SU-DHL-6 (cell line): ENCODE measurements at regions not wholly inside any gene's neighbourhood (a gene's known extent, or its start where the extent isn't known, plus 50 kb on each side); places are given as distances from the start of the nearest gene placed in this dataset.

Source experiments
- CTCF ChIP-seq: fragments of 200-600 bp; sonication (generic); IDR thresholded peaks from one replicate; pipeline ENCODE4 v1.5.1; 2017; ENCODE audit warnings: antibody characterized with exemption, mild to moderate bottlenecking, low read length, moderate library complexity; ENCODE audit not compliant: insufficient read depth, poor library complexity, severe bottlenecking
- EZH2phosphoT487 ChIP-seq: fragments of 200-600 bp; sonication (generic), shearing (Covaris generic); conservative IDR thresholded peaks from 2 replicates; pipeline ENCODE4 v1.6.1; 2018; ENCODE audit warnings: mild to moderate bottlenecking, antibody characterized with exemption, low read length, moderate library complexity, mixed read lengths

DNA sequence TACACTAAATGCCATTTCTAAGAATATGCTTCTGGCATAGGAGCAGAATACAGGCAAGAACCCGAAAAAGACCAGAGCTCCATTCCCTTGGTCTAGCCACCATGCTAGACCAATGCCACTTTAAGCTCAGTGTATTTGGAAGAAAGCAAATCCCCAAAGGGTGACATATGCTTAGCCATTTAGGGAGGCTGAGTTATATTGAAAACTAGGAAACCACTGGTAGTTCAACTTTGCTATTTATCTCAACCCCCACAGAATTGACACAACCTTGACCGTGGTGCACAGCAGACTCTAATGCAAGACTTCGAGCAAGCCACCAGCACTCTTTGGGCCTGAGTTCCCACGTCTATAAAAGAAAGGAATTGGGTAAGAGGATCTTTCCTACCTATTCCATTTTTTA lies 167.9 kb downstream of the ADSS2 start:
- TF ChIP-seq CTCF (no peak), EZH2phosphoT487 (no peak)
